Activated CD4-positive, alpha-beta T cell treated with anti-CD3 and anti-CD28 coated beads for 48 hours (primary cell): ENCODE measurements at regions not wholly inside any gene's neighbourhood (a gene's known extent, or its start where the extent isn't known, plus 50 kb on each side); places are given as distances from the start of the nearest gene placed in this dataset.
"Not testable (repeated sequence)": the region's sequence is repeated elsewhere in the genome, so short reads cannot be mapped to it uniquely, and the experiment has no call there.

ENCODE experiments used
- DNase-seq: peaks from one replicate; pipeline ENCODE4 v3.0.0-alpha.2; 2020

DNA sequence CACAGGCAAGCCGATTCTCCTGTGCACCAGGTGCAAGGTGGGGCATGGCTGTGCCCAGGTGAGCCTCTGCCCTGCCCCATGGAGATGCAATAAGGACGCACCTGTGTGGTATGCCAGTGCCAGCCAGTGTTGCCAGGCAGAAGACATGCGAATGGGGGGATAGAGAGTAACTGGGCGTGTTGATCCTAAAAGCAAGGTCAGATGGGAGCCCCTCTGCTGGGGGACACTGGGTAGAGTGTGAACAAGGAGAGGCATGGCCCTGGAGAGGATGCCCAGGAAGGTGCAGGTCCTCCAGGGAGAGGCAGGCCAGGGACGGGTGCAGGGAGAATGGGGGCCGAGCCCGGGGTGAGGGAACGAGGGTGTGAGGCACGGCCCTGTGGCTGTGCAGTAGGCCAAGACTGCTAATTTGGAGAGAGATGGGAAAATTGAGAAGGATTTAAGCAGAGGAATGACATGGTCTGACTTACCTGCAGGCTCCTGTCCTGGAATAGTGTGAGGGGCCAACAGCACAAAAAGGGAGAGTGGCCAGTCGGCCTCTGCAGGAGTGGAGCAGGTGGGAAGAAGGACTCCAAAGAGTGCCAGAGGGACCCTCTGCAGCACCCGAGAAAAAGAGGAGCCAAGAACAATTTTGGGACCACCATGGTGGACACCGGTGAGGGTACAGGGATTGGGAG, 690.4 kb upstream of the HS6ST1 start:
- no peak for DNase-seq

- DNase-seq = no peak
Measured at GRCh38 chr2:129009555-129010146, 691.0 kb upstream of the HS6ST1 start.

- DNase-seq = no peak
Measured at GRCh38 chr2:129010262-129010661, 691.6 kb upstream of the HS6ST1 start.

GRCh38 chr2:129011466-129012061, 692.9 kb upstream of the HS6ST1 start:
- DNase-seq = no peak

DNA sequence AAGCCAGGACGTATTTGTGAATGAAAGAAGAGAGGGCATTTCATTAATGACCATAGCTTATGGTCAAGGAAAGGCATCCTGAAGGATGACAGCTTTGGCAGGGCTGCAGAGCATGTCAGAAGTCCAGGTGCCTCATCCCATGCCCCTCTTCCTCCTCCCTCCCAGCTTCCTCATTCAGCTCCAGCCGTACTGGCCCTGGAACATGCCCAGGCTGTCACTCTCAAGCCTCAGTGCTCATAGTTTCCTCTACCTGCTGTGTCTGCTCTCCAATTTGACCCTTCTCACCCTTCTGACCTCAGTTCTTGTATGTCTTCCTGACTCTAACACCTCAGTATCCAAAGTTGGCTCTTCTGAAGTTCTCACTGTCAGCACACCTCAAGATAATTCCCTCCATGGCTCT, 695.8 kb upstream of the HS6ST1 start:
- no peak for DNase-seq

- DNase-seq = no peak
Measured at GRCh38 chr2:129015397-129016285, 697.0 kb upstream of the HS6ST1 start.

DNA sequence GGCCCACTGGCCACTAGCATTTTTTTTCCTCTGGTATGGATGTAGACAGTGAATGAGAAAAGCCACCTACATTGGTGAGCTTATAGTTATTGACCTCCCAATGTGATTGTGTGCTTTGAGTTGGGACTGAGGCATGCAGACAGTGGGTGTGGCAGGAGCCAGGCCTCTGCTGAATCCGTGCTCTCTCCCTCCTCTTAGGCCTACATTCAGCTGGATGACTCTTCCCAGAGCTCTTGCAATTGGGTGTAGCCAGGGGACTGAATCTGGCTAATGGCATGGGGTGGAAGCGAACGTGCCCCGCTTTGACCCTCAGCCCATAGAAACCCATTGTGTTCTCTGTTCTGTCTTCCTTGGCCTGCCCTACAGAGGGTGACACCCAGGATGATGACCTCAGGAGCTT, 698.3 kb upstream of the HS6ST1 start:
- no peak for DNase-seq

DNA sequence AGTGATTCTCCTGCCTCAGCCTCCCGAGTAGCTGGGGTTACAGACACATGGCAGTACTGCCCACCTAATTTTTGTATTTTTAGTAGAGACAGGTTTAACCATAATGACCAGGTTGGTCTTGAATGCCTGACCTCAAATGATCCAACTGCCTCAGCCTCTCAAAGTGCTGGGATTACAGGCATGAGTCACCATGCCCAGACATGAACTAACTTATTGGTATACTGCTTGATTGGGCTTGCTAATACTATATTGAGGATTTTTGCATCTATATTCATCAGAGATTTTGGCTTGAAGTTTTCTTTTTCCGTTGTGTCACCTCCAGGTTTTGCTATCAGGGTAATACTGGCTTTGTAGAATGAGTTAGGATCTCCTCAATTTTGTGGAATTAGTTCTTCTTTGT, 706.1 kb upstream of the HS6ST1 start:
- no peak for DNase-seq

GRCh38 chr2:129035992-129036391, 717.3 kb upstream of the HS6ST1 start:
- DNase-seq = no peak

DNA sequence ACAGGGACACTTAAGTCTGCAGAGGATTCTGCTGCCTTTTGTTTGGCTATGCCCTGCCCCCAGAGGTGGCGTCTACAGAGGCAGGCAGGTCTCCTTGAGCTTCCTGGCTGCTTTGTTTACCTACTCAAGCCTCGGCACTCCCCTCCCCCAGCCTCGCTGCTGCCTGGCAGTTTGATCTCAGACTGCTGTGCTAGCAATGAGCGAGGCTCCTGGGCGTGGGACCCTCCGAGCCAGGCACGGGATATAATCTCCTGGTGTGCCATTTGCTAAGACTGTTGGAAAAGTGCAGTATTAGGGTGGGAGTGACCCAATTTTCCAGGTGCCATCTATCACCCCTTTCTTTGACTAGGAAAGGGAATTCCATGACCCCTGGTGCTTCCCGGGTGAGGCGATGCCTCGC, 725.0 kb upstream of the HS6ST1 start:
- not testable (repeated sequence) for DNase-seq

GRCh38 chr2:129046475-129046874, 727.8 kb upstream of the HS6ST1 start:
- DNase-seq = not testable (repeated sequence)

GRCh38 chr2:129050101-129050500, 731.4 kb upstream of the HS6ST1 start:
- DNase-seq = no peak

GRCh38 chr2:129055242-129055641, 736.6 kb upstream of the HS6ST1 start:
- DNase-seq = no peak

- DNase-seq = no peak
Measured at GRCh38 chr2:129055824-129056223, 737.2 kb upstream of the HS6ST1 start.

- no peak for DNase-seq
Measured at GRCh38 chr2:129056309-129056958, 737.8 kb upstream of the HS6ST1 start.

GRCh38 chr2:129056959-129057317, 738.3 kb upstream of the HS6ST1 start:
- no peak for DNase-seq

GRCh38 chr2:129058981-129059380, 740.3 kb upstream of the HS6ST1 start:
- no peak for DNase-seq

DNA sequence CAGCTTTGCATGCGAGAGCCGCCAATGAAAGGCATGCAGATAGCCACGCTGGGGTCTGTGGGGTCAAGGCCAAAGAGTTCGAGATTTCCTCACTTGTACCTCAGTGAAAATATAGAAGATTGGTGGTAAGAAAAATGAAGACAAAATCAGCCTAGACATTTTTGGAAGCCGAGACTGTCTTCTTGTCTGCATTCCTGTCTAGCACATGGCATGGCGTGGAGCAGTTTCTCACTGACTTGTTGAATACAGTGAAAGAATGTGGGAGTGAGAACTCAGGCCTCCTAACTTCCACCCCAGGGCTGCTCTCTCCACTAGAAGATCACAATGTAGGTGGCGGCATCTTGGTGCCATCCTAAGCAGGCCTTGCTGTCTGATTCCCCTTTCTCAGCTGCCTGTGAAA, 740.8 kb upstream of the HS6ST1 start:
- no peak for DNase-seq

DNA sequence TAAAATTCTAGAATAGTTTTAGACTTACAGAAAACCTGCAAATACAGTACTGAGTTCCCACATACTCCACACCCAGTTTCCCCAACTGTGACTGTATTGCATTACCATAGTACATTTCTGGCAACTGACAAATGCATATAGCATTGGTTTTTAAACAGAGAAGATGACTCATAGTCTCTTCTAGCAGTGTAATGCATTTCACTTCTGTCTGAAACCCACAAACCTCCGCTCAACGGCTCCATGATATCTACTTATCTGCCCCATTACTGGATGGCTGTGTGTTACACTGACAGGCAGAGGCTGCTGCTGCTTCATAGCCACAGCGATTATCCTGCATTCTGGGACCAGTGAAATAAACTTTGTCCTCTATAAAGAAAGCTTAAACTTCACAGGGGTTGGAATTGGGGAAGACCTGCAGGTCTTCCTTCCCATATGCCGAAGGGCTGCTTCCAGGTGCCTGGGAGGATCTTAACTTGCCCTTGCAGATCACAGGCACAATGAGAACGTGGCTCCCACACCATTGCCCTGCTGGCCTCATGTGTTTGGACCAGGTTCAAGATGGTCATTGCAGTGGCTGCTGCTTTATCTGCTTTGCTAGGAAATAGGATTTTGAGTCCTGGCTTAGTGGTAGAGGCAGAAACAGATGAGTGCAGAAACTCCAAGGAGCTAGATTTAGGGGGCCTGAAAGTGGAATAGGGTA, 742.6 kb upstream of the HS6ST1 start:
- DNase-seq = no peak

DNA sequence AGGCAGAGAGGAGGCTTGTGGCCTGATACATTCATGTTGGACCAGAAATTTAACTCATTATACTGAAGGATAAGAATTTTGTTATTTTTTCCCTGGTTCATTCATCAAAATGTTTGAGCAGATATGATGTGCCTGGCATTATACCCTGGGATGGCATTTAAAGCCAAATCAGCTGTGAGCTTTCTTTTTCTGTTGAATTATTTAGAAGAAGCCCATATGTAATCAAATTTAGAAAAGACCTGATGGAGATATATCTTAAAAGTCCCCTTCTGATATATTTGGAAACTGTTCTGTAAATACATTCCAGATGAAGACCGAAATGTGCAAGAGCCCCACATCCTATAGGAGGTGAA, 743.1 kb upstream of the HS6ST1 start:
- DNase-seq = no peak

DNA sequence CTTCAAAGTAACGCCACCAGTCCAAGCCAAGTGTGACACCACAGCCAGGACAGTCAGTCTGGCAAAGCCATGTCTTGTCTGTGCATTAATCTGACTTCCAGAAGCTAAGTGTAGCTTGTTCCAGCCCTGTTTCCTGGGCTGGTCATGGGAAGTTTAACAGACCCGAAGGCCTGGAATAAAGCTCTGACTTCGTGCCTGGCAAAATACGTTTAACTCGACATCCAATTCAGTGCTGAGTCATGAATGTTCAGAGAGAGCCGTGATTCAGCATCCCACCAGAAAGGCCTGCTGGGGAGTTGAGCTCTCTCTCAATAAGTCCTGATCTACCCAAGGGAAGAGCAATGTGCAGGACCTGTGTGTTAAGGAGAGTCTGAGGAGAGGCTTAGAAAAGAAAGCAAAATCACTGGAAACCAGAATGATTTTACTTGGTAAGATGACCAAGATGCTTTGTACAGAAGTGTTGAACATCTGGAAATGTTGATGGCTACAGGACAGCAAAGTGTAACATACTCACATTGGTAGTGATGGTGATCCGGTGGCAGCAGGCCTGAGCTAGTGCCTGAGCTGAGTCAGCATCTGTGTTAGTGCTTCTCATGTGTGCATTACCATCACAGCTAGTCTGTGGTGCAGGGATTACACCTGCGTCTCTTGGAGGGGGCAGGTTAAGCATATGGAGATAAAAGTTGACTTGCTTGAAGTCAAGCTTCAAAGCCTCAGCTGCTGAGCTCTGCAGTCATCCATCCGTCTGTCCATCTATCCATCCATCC, 743.7 kb upstream of the HS6ST1 start:
- no peak for DNase-seq

DNA sequence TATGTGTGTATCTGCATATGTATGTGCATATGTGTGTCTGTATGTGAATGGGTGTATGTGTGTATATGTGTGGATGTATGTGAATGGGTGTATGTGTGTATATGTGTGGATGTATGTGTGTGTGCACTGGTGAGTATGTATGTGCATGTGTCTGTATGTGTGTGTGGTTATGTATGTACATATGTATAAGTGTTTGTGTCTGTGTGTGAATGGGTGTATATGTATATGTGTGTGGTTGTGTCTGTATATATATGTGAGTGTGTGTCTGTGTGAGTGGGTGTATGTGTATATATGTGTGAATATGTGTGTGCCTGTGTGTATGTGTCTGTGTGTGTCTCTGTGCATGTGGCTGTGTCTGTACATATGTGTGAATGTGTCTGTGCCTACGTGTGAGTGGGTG, 748.4 kb upstream of the HS6ST1 start:
- no peak for DNase-seq
